Astrocyte (in vitro differentiated cells and primary cell): ENCODE measurements at regions not wholly inside any gene's neighbourhood (a gene's known extent, or its start where the extent isn't known, plus 50 kb on each side); places are given as distances from the start of the nearest gene placed in this dataset.

Source experiments
- CTCF ChIP-seq: IDR thresholded peaks from 2 replicates; pipeline ENCODE4 v1.5.1; 2011; ENCODE audit warnings: low read depth, mild to moderate bottlenecking, inconsistent platforms, low read length, moderate library complexity; ENCODE audit not compliant: insufficient read depth
- EZH2 ChIP-seq: IDR thresholded peaks from 2 replicates; pipeline ENCODE4 v1.6.1; 2012; ENCODE audit warnings: mild to moderate bottlenecking, low read length, inconsistent platforms; ENCODE audit not compliant: insufficient read depth

GRCh38 chr12:58105225-58106119, 164.1 kb downstream of the ATP23 start:
- TF ChIP-seq CTCF: peak; percentile 15
- TF ChIP-seq EZH2: no peak
